Left hindlimb (tissue), 1 donor: ENCODE measurements at regions not wholly inside any gene's neighbourhood (a gene's known extent, or its start where the extent isn't known, plus 50 kb on each side); places are given as distances from the start of the nearest gene placed in this dataset.
A peak's percentile ranks its signal among the peaks of the same experiment; 100 is the strongest.
"Not testable (repeated sequence)": the region's sequence is repeated elsewhere in the genome, so short reads cannot be mapped to it uniquely, and the experiment has no call there.

Source experiments
- DNase-seq: peaks from one replicate; pipeline ENCODE4 v3.0.0-alpha.2; 2018

- DNase-seq, result no peak
Observed at GRCh38 chr7:52775876-52776275, 259.6 kb upstream of the POM121L12 start.

DNA sequence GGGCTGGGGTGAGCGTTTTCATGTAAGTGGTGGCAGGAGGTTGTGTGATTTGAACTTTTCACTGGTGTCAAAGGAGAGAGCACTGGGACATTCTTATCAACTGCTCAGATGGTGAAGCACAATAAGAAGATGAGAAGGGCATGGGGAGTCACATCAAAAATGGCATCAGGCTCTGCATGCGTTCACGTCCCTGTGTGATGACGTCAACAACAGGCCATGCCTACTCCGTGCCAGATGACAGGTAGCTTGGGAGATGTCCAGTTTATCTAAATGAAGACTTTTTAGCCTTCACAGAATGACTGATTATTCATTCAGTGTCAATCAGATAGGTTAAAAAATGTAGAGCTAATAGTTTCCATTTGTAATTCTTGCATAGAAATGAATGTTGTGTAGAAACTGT lies 264.3 kb upstream of the POM121L12 start:
- no peak for DNase-seq

- no peak for DNase-seq
Observed at GRCh38 chr7:52764492-52765169, 270.8 kb upstream of the POM121L12 start.

DNA sequence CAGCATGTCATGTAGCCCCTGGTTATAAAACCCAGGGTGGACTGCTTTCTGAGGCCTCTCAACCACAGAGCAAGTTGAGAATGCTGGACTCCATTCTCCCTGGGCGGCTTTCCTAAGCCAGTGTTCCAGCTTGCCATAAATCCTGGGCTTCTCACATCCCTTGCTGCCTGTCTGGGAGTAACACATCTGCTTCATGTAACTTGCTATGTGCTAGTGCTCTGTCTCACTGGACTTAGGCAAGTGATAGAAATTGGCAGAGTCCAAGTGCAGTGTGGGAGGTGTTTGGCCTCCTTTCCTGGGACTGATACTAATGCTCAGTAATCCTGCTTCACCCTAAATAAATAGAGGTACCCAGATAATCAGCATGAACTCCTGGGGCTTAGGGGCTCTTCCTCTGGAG lies 277.1 kb upstream of the POM121L12 start:
- DNase-seq, result peak; percentile 35

DNA sequence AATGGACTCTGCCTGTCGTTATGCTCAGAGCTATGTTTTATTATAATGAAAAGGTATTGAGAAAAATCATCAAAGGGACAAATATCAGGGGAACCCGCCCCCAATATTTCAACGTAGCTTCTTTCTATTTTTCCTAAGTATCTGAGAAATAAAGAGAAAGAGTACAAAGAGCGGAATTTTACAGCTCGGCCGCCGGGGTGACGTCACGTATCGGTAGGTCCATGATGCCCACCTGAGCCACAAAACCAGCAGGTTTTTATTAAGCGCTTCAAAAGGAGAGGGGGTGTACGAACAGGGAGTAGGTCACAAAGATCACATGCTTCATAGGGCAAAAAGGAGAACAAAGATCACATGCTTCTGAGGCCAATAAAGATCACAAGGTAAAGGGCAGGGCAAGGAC lies 281.6 kb upstream of the POM121L12 start:
- no peak for DNase-seq

DNA sequence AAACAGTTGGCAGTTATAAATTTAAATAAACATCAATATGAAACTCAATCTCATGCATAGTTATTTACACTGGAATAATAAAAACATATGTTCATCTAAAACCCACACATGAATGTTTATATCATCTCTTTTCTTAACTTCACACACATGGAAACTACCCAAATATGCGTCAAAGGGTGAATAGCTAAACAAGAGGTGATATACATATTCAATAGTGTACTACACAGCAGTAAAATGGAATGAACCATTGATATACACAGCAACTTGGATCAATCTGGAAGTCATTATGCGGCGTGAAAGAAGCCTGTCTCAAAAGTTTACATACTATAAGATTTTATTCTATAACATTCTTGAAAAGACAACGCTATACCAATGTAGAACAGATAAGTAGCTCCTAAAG lies 282.5 kb upstream of the POM121L12 start:
- no peak for DNase-seq

- DNase-seq, result no peak
Observed at GRCh38 chr7:52749880-52750279, 285.6 kb upstream of the POM121L12 start.

- no peak for DNase-seq
Observed at GRCh38 chr7:52747817-52748216, 287.6 kb upstream of the POM121L12 start.

- no peak for DNase-seq
Observed at GRCh38 chr7:52741670-52742290, 293.7 kb upstream of the POM121L12 start.

DNA sequence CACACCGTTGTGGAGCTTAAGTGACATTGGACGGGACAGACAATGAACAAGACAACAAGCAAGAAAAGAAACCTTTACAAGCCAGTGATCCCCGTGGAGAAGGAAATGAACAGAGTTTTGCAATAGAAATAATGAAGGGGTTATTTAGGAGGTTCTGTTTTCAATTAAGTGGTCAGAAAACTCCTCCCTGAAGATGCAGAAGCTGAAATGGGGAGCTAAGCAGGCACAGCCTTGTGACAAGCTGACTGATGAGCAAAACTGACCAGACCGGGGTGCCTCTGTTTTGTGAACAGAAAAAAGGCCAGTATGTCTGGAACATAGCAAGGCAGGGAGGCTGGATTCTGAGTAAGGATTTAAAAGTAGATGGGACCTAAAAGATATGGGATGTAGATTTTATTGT lies 299.8 kb upstream of the POM121L12 start:
- no peak for DNase-seq

DNA sequence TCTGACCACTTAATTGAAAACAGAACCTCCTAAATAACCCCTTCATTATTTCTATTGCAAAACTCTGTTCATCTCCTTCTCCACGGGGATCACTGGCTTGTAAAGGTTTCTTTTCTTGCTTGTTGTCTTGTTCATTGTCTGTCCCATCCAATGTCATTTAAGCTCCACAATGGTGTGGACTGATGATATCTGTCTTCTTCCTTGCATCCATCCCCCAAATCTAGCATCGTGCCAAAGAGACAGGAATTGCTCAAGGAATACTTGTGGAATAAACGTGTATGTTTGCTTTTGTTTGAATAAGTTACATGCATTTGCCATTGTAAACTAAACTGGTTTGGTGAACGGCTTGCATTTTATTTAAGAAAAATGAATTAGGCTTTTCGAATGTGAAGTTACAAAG lies 306.8 kb upstream of the POM121L12 start:
- not testable (repeated sequence) for DNase-seq

GRCh38 chr7:52727632-52728031 lies 307.8 kb upstream of the POM121L12 start:
- DNase-seq, result no peak

DNA sequence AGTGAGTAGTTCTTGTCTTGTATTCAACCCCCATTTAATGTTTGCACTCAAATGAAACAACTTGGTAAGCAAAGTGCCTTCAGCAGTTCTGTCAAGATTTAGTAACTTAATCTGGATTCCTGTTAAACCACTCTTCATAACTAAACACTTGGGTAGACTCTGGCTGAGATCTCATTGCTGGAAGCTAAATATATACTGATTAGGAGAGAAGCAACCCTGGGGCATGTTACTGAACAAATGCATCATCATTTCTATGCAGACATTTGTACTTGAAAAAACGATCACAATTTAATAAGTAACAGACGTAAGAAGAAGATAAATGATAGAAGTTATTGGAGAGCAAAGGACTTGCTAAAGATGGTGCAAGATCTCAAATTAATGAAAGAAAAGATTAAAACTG lies 308.4 kb upstream of the POM121L12 start:
- DNase-seq, result no peak

DNA sequence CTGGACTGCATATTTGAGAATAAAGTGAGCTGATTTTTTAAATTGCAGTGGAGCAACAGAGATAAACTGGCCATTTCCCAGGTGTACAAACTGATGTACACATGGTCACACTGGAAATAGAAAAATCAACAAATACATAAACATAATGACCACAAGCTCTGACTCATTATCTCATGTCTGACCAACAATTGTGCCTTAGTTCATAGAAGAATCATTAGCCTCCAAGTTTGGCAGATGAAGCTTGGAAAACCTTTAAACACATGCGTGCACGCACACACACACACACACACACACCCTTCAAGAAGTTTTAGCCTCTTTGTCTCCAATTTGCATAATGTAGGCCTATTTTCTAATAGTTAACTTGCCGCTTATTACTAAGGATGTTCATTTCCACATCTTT lies 308.9 kb upstream of the POM121L12 start:
- no peak for DNase-seq

DNA sequence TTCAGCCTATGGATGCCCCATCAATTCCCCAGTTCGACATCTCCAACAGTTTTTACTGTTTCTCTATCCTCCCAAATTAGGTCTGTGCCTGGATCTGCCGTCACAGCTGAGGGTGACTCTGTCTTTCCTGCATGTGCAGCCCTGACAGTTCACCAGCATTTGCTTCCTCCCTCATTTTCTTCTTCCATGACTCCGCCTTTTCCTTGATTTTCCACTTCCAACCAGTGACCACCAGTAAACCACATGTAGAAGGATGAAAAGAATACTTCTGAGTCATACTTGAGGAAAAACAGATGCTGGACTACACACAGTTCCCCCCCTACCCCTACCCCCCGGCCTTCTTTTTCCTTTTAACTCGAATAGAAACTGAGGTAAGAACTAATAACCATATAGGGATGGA lies 311.8 kb upstream of the POM121L12 start:
- DNase-seq, result no peak

GRCh38 chr7:52720856-52721255 lies 314.6 kb upstream of the POM121L12 start:
- DNase-seq, result no peak

DNA sequence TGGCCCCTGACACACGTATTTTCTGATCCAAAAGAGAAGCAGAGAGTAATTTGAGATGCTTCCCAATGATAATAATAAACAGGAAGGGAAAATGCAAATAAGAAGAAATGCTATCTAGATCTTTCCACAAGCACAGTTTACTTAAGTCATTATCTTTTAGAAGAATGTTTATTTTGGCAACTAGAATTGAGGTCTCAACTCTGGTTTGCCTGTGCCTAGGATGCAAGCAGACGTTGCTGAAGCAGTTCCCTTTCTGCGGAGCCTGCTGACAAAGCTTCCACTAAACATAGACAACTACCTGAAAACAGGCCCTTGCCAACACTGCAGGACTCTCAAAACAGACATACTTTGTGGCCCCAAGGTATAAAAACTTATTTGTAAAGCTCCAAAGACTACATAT lies 315.8 kb upstream of the POM121L12 start:
- DNase-seq, result no peak

- no peak for DNase-seq
Observed at GRCh38 chr7:52715701-52716100, 319.7 kb upstream of the POM121L12 start.

GRCh38 chr7:52712938-52713337 lies 322.5 kb upstream of the POM121L12 start:
- DNase-seq, result no peak

GRCh38 chr7:52711951-52712350 lies 323.5 kb upstream of the POM121L12 start:
- DNase-seq, result no peak

- DNase-seq, result no peak
Observed at GRCh38 chr7:52708846-52709245, 326.6 kb upstream of the POM121L12 start.

- no peak for DNase-seq
Observed at GRCh38 chr7:52705768-52706167, 329.7 kb upstream of the POM121L12 start.

DNA sequence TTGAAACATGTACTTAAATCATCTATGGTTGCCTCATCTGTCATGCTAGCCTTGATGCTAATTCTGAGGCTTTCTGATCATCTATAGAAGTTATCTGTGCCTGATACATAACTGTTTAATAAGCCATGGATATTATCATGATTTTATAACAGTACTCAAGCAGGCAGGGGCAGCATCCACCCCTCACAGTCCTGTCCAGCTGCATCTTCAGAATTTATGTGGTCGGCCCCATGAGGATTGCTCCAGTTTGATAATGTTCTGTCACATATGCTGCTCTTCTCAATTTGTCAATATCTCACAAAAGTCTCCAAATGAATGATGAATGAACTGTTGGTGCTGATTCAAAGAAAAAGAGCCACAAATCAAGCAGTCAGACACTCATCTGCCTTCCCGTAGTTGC lies 335.1 kb upstream of the POM121L12 start:
- no peak for DNase-seq

DNA sequence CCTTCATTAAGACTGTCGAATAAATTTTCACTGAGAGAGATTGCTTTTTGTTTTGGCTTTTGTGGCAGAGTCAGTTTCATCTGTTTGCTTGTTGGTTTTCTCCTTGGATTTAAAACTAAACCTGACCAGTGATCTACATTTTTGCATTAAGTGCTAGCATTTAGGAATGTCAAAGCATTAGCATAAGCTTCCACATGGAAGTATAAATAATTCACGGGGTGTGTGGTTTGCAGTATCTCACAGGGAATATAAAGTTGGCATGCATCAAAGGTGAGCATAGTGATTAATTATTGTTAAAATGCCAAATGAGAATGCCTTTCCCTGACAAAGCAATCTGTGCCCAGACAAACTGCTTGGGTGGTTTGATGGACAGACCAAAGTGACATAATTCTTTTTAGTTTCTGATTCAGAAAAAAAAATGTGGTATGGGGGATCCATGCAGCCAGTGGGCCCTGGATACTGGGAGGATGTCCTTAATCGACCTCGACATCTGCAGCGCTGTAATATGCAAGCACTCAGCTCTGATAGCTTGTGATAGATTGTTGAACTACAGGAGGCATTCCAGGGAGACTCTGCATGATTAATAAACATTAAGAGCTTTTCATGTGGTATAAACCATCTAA lies 339.3 kb upstream of the POM121L12 start:
- no peak for DNase-seq

DNA sequence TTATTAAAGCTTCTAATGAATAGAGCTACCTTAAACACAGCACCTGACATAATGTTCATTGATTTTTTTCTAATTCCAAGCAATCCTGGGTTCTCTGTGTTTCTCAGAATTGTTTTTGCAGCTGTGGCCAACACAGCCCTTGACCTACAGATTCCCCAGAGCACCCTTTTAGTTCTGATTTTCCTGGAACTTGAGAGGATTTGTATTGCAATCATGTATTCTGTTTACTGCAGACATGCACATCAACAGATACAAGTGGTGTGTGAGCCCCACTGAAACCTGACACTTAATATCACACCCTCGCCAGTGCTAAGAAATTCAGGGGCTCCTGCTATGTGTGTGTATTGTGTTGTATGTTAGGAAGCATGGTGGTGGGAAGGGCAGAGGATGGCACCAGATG lies 344.2 kb upstream of the POM121L12 start:
- no peak for DNase-seq
